ENCODE measurements at regions not wholly inside any gene's neighbourhood (a gene's known extent, or its start where the extent isn't known, plus 50 kb on each side); places are given as distances from the start of the nearest gene placed in this dataset.

- TF ChIP-seq CREB1 (IDR thresholded peaks at IDR 0.05; ENCODE audit: low read depth) (no peak), MAX (IDR thresholded peaks at IDR 0.05) (no peak), EGR1 (IDR thresholded peaks at IDR 0.05) (no peak), FOXM1 (IDR thresholded peaks at IDR 0.05; ENCODE audit: borderline replicate concordance, low read depth) (no peak), ZBTB7A (IDR thresholded peaks at IDR 0.05; ENCODE audit: low read depth) (no peak), RAD21 (IDR thresholded peaks at IDR 0.05; ENCODE audit: low read depth) (no peak), YY1 (IDR thresholded peaks at IDR 0.05; ENCODE audit: low read depth) (no peak), REST (IDR thresholded peaks at IDR 0.05; ENCODE audit: low read depth) (no peak), TAF1 (IDR thresholded peaks at IDR 0.05; ENCODE audit: low read depth) (no peak), TEAD4 (IDR thresholded peaks at IDR 0.05) (no peak), CEBPB (IDR thresholded peaks at IDR 0.05) (no peak), EP300 (IDR thresholded peaks at IDR 0.05; ENCODE audit: borderline replicate concordance) (no peak)
Observed at GRCh38 chr11:116637766-116638165, 135.0 kb downstream of the BUD13 start.

Data from Ishikawa (cell line).